Astrocyte (in vitro differentiated cells and primary cell): ENCODE measurements at regions not wholly inside any gene's neighbourhood (a gene's known extent, or its start where the extent isn't known, plus 50 kb on each side); places are given as distances from the start of the nearest gene placed in this dataset.

Experiments used
- EZH2 ChIP-seq: IDR thresholded peaks from 2 replicates; pipeline ENCODE4 v1.6.1; 2012; ENCODE audit warnings: mild to moderate bottlenecking, low read length, inconsistent platforms; ENCODE audit not compliant: insufficient read depth
- TF ChIP-seq, protein P1 (sequence below): IDR thresholded peaks from 2 replicates; pipeline ENCODE4 v1.5.1; 2011; ENCODE audit warnings: low read depth, mild to moderate bottlenecking, inconsistent platforms, low read length, moderate library complexity; ENCODE audit not compliant: insufficient read depth

GRCh38 chrX:27321632-27322031 lies 141.5 kb downstream of the PPP4R3C start:
- TF ChIP-seq, protein P1, sequence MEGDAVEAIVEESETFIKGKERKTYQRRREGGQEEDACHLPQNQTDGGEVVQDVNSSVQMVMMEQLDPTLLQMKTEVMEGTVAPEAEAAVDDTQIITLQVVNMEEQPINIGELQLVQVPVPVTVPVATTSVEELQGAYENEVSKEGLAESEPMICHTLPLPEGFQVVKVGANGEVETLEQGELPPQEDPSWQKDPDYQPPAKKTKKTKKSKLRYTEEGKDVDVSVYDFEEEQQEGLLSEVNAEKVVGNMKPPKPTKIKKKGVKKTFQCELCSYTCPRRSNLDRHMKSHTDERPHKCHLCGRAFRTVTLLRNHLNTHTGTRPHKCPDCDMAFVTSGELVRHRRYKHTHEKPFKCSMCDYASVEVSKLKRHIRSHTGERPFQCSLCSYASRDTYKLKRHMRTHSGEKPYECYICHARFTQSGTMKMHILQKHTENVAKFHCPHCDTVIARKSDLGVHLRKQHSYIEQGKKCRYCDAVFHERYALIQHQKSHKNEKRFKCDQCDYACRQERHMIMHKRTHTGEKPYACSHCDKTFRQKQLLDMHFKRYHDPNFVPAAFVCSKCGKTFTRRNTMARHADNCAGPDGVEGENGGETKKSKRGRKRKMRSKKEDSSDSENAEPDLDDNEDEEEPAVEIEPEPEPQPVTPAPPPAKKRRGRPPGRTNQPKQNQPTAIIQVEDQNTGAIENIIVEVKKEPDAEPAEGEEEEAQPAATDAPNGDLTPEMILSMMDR: no peak
- no peak for TF ChIP-seq EZH2
